BE2C (cell line): ENCODE measurements at regions not wholly inside any gene's neighbourhood (a gene's known extent, or its start where the extent isn't known, plus 50 kb on each side); places are given as distances from the start of the nearest gene placed in this dataset.

ENCODE experiments used
- DNase-seq: peaks from one replicate; pipeline ENCODE4 v3.0.0-alpha.2; 2020
- H3K27me3 ChIP-seq: fragments of 250-450 bp; sonication (Bioruptor Pico); 2 replicates; pipeline ENCODE4 v1.5.1; 2020; ENCODE audit warnings: mild to moderate bottlenecking
- H3K36me3 ChIP-seq: fragments of 250-450 bp; sonication (Bioruptor Pico); 2 replicates; pipeline ENCODE4 v1.5.1; 2020; ENCODE audit warnings: mild to moderate bottlenecking
- H3K4me1 ChIP-seq: fragments of 250-450 bp; sonication (Bioruptor Pico); 2 replicates; pipeline ENCODE4 v1.5.1; 2020
- H3K4me3 ChIP-seq: 2 replicates; pipeline ENCODE4 v1.5.1; 2011; ENCODE audit warnings: low read depth, low read length
- H3K9me3 ChIP-seq: fragments of 250-450 bp; sonication (Bioruptor Pico); 2 replicates; pipeline ENCODE4 v1.5.1; 2020
- CTCF ChIP-seq: IDR thresholded peaks from 2 replicates; pipeline ENCODE4 v1.5.1; 2012; ENCODE audit warnings: mild to moderate bottlenecking, low read depth, low read length

DNA sequence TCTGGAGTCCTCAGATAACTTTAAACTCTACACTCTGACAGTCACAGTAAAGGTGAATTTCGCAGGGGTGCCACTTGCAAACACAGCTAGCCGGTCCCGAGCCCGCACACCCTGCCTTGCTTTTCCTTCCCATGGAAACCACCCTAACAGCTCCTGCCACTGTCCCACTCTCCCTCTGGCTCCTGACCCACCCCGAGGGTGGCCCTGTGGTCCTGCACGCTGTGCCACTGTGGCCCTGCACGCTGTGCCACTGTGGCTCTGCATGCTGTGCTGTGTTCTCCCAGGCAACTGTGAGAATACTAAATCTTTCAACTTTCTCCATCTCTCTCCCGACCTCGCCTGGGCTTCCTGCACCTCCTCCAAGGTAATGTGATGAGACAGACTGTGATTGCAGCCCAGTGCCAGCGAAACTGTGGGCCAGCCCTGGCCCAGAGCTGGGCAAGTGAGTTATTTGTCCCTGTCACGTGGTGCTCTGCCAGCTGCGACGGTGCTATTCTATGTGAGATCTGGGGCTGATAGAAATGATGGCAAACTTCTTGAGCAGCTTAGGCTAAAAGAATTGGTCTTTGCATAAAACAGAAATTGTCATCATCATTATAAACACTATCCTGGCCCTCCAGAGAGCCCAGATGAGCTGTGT lies 63.4 kb upstream of the TARBP1 start:
- Histone ChIP-seq H3K4me3 (no peak overlapping the region), H3K4me1 (peaks cover 50% of the 10 kb centered on the region), H3K27me3 (no peaks in the 10 kb centered on the region), H3K36me3 (no peaks in the 10 kb centered on the region), H3K9me3 (no peaks in the 10 kb centered on the region)
- DNase-seq = no peak
- TF ChIP-seq CTCF = no peak

DNA sequence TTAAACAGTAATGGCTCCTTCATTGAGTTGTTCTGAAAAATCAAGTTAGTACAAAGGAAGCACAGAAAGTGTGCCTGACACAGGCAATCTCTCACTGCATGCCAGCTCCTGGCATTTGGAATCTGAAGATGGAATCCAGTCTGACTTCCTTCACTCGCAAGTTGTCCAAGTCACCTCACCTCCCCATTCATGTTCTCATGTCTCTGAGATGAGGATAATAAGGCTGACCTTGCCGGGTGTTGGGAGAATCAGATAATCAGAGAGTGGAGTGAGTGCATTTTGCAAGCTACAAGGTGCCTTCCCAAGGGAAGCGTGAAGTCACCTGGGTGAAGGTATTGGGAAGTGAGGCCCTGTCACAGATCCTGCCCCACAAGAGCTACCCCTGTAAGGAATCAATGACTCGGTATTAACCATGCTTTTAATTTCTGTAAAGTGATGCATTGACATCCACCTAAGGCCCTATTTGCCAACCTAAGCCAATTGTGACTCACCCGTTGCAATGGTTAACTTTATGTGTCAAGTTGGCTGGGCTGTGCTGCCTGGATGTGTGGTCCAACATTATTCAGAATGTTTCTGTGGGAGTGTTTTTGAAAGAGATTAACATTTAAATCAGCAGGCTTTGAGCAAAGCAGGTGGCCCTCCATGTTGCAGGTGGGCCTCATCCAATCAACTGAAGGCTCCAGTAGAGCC lies 62.5 kb upstream of the TARBP1 start:
- no peaks in the 10 kb centered on the region for H3K27me3 ChIP-seq
- peaks cover 46% of the 10 kb centered on the region for H3K4me1 ChIP-seq
- DNase-seq = no peak
- H3K9me3 ChIP-seq = no peaks in the 10 kb centered on the region
- no peak overlapping the region for H3K4me3 ChIP-seq
- TF ChIP-seq CTCF = no peak
- no peaks in the 10 kb centered on the region for H3K36me3 ChIP-seq

DNA sequence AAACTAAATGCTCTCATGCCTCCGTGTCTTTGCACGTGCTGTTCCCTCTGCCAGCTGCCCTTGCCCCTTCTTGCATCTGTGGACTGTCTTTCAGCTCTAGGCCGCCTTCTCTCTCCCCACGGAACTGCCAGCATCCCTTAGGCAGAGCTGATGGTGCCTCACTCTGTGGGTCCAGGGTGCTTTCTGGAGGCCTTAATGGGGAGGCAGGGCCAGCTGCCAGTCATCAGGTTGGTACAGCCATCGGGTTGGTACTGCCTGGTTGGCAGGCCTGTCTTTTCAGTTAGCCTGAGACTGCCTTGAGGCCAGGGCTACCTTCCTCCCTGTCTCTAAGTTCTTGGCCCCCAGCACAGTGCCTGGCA lies 61.4 kb upstream of the TARBP1 start:
- DNase-seq = no peak
- no peak overlapping the region for H3K4me3 ChIP-seq
- peaks cover 39% of the 10 kb centered on the region for H3K4me1 ChIP-seq
- H3K9me3 ChIP-seq = no peaks in the 10 kb centered on the region
- TF ChIP-seq CTCF = no peak
- no peaks in the 10 kb centered on the region for H3K36me3 ChIP-seq
- no peaks in the 10 kb centered on the region for H3K27me3 ChIP-seq

DNA sequence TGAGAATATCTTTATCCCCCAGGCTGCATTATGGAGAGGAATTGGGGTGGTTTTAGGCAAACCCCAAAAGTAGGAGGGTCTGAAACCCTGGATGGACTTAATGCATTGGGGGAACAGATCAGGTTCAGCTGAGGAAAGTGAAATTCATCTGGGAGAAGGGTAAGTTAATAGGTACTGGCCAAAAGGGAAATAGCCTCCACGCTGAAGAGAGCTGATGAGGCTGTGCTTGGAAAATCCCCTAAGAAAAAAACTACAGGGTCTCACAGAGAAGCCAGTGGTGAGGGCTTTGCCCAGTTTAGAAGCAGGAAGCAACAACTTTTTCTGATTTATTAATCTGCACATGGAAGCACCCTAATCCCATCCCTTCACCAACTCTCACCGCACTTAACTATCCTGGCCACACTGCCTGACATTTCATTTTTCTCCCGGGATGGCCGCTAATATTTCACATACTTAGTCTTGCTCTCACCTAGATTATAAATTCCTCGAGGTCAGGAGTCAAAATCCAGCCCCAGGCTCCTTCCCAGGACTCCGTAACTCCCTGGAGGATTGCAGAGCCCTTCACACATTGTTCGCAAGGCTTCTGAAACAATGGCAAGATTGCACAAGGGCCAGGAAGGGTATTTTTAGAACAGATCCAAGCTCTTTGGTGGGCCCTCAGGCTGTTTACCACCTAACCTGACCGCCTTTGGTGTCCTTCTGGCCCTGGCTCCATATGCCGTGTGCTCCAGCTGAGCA lies 60.9 kb upstream of the TARBP1 start:
- Histone ChIP-seq H3K4me3 (no peak overlapping the region), H3K36me3 (no peaks in the 10 kb centered on the region), H3K9me3 (no peaks in the 10 kb centered on the region), H3K27me3 (no peaks in the 10 kb centered on the region), H3K4me1 (peaks cover 37% of the 10 kb centered on the region)
- no peak for TF ChIP-seq CTCF
- no peak for DNase-seq

GRCh38 chr1:234538930-234539649 lies 60.1 kb upstream of the TARBP1 start:
- Histone ChIP-seq H3K9me3 (no peaks in the 10 kb centered on the region), H3K36me3 (no peaks in the 10 kb centered on the region), H3K4me3 (no peak overlapping the region), H3K4me1 (peaks cover 42% of the 10 kb centered on the region), H3K27me3 (no peaks in the 10 kb centered on the region)
- no peak for DNase-seq
- no peak for TF ChIP-seq CTCF
